SK-N-MC (cell line): ENCODE measurements at regions not wholly inside any gene's neighbourhood (a gene's known extent, or its start where the extent isn't known, plus 50 kb on each side); places are given as distances from the start of the nearest gene placed in this dataset.

Experiments
- DNase-seq: peaks from one replicate; pipeline ENCODE4 v3.0.0-alpha.2; 2011; ENCODE audit warnings: low read depth, low spot score
- H3K27ac ChIP-seq: fragments of 200-600 bp; sonication (generic); 2 replicates; pipeline ENCODE4 v1.5.1; 2016; ENCODE audit warnings: mixed run types
- H3K36me3 ChIP-seq: fragments of 200-600 bp; sonication (generic); 2 replicates; pipeline ENCODE4 v1.6.1; 2017; ENCODE audit warnings: antibody characterized with exemption, low read length, mixed read lengths; ENCODE audit not compliant: insufficient read depth
- H3K4me3 ChIP-seq: fragments of 200-600 bp; sonication (generic); 2 replicates; pipeline ENCODE4 v1.5.1; 2016
- H3K9ac ChIP-seq: fragments of 200-600 bp; sonication (generic); 2 replicates; pipeline ENCODE4 v1.8.0; 2017; ENCODE audit warnings: mixed run types, mixed read lengths; ENCODE audit not compliant: insufficient read length
- H3K9me3 ChIP-seq: fragments of 200-600 bp; sonication (generic); 2 replicates; pipeline ENCODE4 v1.6.1; 2017; ENCODE audit warnings: low read depth, mild to moderate bottlenecking, antibody characterized with exemption, low read length, moderate library complexity, mixed read lengths
- EZH2 ChIP-seq: fragments of 200-600 bp; sonication (generic); IDR thresholded peaks from one replicate; pipeline ENCODE4 v1.6.1; 2017; ENCODE audit warnings: antibody characterized with exemption
- FOXP2 ChIP-seq: optimal IDR thresholded peaks from 2 replicates; pipeline ENCODE3; 2011; ENCODE audit warnings: mild to moderate bottlenecking, moderate library complexity; ENCODE audit not compliant: insufficient read depth; ENCODE audit errors: extremely low read length, control extremely low read depth
- POLR2AphosphoS5 ChIP-seq: IDR thresholded peaks from 2 replicates; pipeline ENCODE4 v1.6.1; 2012; ENCODE audit warnings: mild to moderate bottlenecking, low read depth, low read length, borderline replicate concordance

DNA sequence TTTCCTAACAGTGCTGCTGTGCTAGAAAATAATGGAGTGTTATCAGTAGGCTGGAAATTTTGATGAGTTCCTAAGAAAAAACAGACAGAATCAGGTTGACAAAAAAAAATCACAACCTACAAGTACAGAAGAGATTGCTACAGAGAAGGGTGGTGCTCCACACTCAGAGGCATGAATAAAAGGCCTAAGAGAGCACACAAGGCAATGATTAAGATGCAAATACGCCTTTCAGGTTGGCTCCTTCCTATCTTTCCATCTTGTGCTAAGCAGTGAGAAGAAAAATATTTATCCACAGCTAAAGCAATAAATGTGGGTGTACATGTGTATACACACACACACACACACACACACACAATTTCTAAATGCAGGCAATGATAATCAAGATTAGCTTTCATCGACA, 130.6 kb upstream of the UBE2E3 start:
- Histone ChIP-seq H3K27ac (no peak overlapping the region), H3K9me3 (no peaks in the 10 kb centered on the region), H3K4me3 (no peak overlapping the region), H3K36me3 (no peaks in the 10 kb centered on the region), H3K9ac (no peak overlapping the region)
- TF ChIP-seq EZH2 (no peak), POLR2AphosphoS5 (no peak), FOXP2 (no peak)
- DNase-seq = no peak

DNA sequence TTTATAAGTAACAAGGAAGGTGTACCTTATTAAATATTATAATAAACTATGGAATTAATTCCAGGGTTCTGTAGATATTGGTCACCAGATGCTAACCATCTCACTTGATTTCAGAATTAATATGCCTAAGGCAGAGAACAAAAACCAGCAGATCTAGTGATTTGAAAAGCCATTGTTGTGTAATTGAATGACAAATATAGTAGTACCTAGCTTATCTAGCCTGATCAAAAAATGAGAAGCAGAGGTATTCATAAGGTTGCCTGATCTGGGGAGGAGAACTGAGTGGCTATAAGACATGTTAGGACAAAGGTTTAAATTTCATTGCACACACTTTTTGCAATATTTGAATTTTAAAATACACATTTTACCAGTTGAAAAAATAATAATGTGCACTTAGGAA, 132.0 kb upstream of the UBE2E3 start:
- DNase-seq = no peak
- no peak overlapping the region for H3K27ac ChIP-seq
- no peaks in the 10 kb centered on the region for H3K9me3 ChIP-seq
- no peak for TF ChIP-seq POLR2AphosphoS5
- no peak overlapping the region for H3K4me3 ChIP-seq
- H3K36me3 ChIP-seq = no peaks in the 10 kb centered on the region
- no peak overlapping the region for H3K9ac ChIP-seq

- H3K4me3 ChIP-seq = no peak overlapping the region
- no peak overlapping the region for H3K27ac ChIP-seq
- DNase-seq = no peak
- no peak for TF ChIP-seq POLR2AphosphoS5
- no peak for TF ChIP-seq EZH2
- TF ChIP-seq FOXP2 = no peak
- no peaks in the 10 kb centered on the region for H3K36me3 ChIP-seq
- no peak overlapping the region for H3K9ac ChIP-seq
- no peaks in the 10 kb centered on the region for H3K9me3 ChIP-seq
Observed at GRCh38 chr2:180846756-180847472, 133.5 kb upstream of the UBE2E3 start.

DNA sequence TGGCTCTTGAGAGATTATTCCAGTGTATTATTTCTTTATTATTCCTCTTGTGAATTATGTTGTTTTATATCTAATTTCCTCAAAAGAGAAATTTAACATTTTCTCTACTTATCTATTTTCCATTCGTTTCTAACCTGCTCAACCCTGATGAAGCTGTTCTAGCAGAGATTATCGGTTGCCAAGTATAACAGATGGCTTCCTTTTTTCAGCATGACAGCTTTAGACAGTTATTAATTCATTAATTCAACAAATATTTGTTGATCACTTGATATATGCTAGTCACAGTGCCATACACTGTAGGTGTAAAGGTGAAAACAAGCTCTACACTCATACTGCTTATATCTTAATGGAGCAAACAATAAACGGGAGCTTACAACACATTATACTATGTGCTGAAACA, 137.9 kb upstream of the UBE2E3 start:
- Histone ChIP-seq H3K9ac (no peak overlapping the region), H3K9me3 (no peaks in the 10 kb centered on the region), H3K27ac (no peak overlapping the region), H3K36me3 (no peaks in the 10 kb centered on the region), H3K4me3 (no peak overlapping the region)
- DNase-seq = no peak
- TF ChIP-seq POLR2AphosphoS5 (no peak), FOXP2 (no peak), EZH2 (no peak)

DNA sequence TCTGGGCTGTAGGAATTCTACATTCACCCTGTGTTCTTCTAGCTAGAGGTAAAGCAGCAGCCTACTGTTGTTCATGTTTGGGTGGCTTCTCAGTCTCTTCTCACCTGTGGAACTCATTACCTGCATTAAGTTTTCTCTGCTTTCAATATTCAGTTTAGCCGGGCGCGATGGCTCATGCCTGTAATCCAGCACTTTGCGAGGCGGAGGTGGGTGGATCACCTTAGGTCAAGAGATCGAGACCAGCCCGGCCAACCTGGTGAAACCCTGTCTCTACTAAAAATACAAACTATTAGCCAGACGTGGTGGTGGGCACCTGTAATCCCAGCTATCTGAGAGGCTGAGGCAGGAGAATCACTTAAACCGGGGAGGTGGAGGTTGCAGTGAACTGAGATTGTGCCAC, 139.8 kb upstream of the UBE2E3 start:
- no peak for DNase-seq
- TF ChIP-seq EZH2 (no peak), POLR2AphosphoS5 (no peak), FOXP2 (no peak)
- H3K27ac ChIP-seq = no peak overlapping the region
- no peaks in the 10 kb centered on the region for H3K36me3 ChIP-seq
- no peak overlapping the region for H3K9ac ChIP-seq
- H3K4me3 ChIP-seq = no peak overlapping the region
- H3K9me3 ChIP-seq = no peaks in the 10 kb centered on the region

GRCh38 chr2:180829836-180830235, 150.6 kb upstream of the UBE2E3 start:
- Histone ChIP-seq H3K27ac (no peak overlapping the region), H3K9me3 (no peaks in the 10 kb centered on the region)
- TF ChIP-seq POLR2AphosphoS5 (no peak), FOXP2 (no peak), EZH2 (no peak)

GRCh38 chr2:180829261-180829660, 151.1 kb upstream of the UBE2E3 start:
- Histone ChIP-seq H3K27ac (no peak overlapping the region), H3K9ac (no peak overlapping the region), H3K36me3 (no peaks in the 10 kb centered on the region), H3K9me3 (no peaks in the 10 kb centered on the region), H3K4me3 (no peak overlapping the region)
- DNase-seq = no peak
- TF ChIP-seq EZH2 = no peak
- TF ChIP-seq FOXP2 = no peak
- TF ChIP-seq POLR2AphosphoS5 = no peak

More at GRCh38 chr2:180829836-180830235, 150.6 kb upstream of the UBE2E3 start:
- Histone ChIP-seq H3K9ac (no peak overlapping the region), H3K36me3 (no peaks in the 10 kb centered on the region), H3K4me3 (no peak overlapping the region)
- no peak for DNase-seq

GRCh38 chr2:180828756-180829155, 151.6 kb upstream of the UBE2E3 start:
- no peak overlapping the region for H3K9ac ChIP-seq
- TF ChIP-seq FOXP2 (no peak), EZH2 (no peak), POLR2AphosphoS5 (no peak)
- no peak overlapping the region for H3K27ac ChIP-seq
- H3K36me3 ChIP-seq = no peaks in the 10 kb centered on the region
- DNase-seq = no peak
- no peak overlapping the region for H3K4me3 ChIP-seq
- H3K9me3 ChIP-seq = no peaks in the 10 kb centered on the region

DNA sequence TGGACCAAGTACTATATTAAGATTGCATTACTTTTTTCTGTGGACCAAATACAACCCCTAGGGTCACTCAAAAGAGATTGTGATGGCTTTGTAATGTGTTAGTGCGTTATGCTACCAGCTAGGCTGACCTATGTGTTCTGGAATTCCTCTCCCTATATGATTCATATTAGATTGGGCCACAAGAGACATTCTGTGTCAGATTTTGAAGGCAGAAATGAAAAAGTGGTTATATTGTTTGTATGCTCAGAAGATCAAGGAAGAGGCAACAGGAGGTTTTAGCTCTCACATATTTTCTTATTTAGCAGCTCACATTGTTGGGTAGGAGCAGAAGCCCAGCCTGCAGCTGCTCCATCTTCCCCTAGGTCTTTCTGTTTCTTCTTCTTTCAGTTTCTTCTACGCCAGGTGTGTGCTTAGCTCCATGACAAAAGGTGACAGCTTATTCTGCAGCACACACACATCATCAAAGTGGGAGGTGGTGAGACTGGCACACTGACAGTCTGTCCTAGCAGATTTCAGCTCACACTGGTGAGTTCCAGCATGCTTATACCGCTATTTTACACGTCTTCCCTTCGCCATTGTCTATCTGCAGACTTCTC, 156.8 kb upstream of the UBE2E3 start:
- Histone ChIP-seq H3K4me3 (no peak overlapping the region), H3K9ac (no peak overlapping the region), H3K36me3 (no peaks in the 10 kb centered on the region), H3K9me3 (no peaks in the 10 kb centered on the region), H3K27ac (no peak overlapping the region)
- no peak for DNase-seq
- no peak for TF ChIP-seq EZH2
- TF ChIP-seq POLR2AphosphoS5 = no peak
- TF ChIP-seq FOXP2 = no peak
